ENCODE measurements at regions not wholly inside any gene's neighbourhood (a gene's known extent, or its start where the extent isn't known, plus 50 kb on each side); places are given as distances from the start of the nearest gene placed in this dataset.

GRCh38 chr5:145101246-145101645 lies 733.9 kb downstream of the PRELID2 start:
- TF ChIP-seq, protein P1, sequence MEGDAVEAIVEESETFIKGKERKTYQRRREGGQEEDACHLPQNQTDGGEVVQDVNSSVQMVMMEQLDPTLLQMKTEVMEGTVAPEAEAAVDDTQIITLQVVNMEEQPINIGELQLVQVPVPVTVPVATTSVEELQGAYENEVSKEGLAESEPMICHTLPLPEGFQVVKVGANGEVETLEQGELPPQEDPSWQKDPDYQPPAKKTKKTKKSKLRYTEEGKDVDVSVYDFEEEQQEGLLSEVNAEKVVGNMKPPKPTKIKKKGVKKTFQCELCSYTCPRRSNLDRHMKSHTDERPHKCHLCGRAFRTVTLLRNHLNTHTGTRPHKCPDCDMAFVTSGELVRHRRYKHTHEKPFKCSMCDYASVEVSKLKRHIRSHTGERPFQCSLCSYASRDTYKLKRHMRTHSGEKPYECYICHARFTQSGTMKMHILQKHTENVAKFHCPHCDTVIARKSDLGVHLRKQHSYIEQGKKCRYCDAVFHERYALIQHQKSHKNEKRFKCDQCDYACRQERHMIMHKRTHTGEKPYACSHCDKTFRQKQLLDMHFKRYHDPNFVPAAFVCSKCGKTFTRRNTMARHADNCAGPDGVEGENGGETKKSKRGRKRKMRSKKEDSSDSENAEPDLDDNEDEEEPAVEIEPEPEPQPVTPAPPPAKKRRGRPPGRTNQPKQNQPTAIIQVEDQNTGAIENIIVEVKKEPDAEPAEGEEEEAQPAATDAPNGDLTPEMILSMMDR (conservative IDR thresholded peaks at IDR 0.05; ENCODE audit: low read length): peak; percentile 53
- no peak for TF ChIP-seq EZH2phosphoT487 (IDR thresholded peaks at IDR 0.05; ENCODE audit: borderline replicate concordance)
